HG02884 (cell line): ENCODE measurements at regions not wholly inside any gene's neighbourhood (a gene's known extent, or its start where the extent isn't known, plus 50 kb on each side); places are given as distances from the start of the nearest gene placed in this dataset.

Source experiments
- ATAC-seq: cut with Tn5 transposase; IDR thresholded peaks from one replicate; pipeline ENCODE4 v1.9.1; 2021; ENCODE audit warnings: mild to moderate bottlenecking, moderate library complexity; ENCODE audit not compliant: unreplicated experiment

- ATAC-seq = no peak
Observed at GRCh38 chr2:196314157-196314556, 142.8 kb upstream of the STK17B start.

GRCh38 chr2:196314780-196315179, 143.4 kb upstream of the STK17B start:
- ATAC-seq = no peak

GRCh38 chr2:196315388-196316049, 144.1 kb upstream of the STK17B start:
- ATAC-seq = no peak

GRCh38 chr2:196316050-196316430, 144.7 kb upstream of the STK17B start:
- ATAC-seq = no peak

GRCh38 chr2:196318517-196319377, 147.4 kb upstream of the STK17B start:
- no peak for ATAC-seq

GRCh38 chr2:196322973-196323810, 151.8 kb upstream of the STK17B start:
- no peak for ATAC-seq

GRCh38 chr2:196324211-196324610, 152.8 kb upstream of the STK17B start:
- no peak for ATAC-seq

GRCh38 chr2:196328088-196328680, 156.8 kb upstream of the STK17B start:
- ATAC-seq = no peak

GRCh38 chr2:196329959-196330358, 158.6 kb upstream of the STK17B start:
- no peak for ATAC-seq

- no peak for ATAC-seq
Observed at GRCh38 chr2:196330645-196331044, 159.3 kb upstream of the STK17B start.

GRCh38 chr2:196331143-196331542, 159.8 kb upstream of the STK17B start:
- ATAC-seq = no peak

- no peak for ATAC-seq
Observed at GRCh38 chr2:196331851-196332250, 160.5 kb upstream of the STK17B start.

GRCh38 chr2:196333397-196333796, 162.0 kb upstream of the STK17B start:
- no peak for ATAC-seq

- no peak for ATAC-seq
Observed at GRCh38 chr2:196334710-196335109, 163.3 kb upstream of the STK17B start.

- ATAC-seq = no peak
Observed at GRCh38 chr2:196335221-196335634, 163.8 kb upstream of the STK17B start.

GRCh38 chr2:196336207-196336606, 164.8 kb upstream of the STK17B start:
- ATAC-seq = no peak

GRCh38 chr2:196336715-196337114, 165.3 kb upstream of the STK17B start:
- peak; percentile 51 for ATAC-seq

GRCh38 chr2:196337208-196337953, 166.0 kb upstream of the STK17B start:
- ATAC-seq = peak; percentile 12

GRCh38 chr2:196338440-196338839, 167.1 kb upstream of the STK17B start:
- no peak for ATAC-seq

- ATAC-seq = no peak
Observed at GRCh38 chr2:196341277-196341841, 170.0 kb upstream of the STK17B start.
